Naive thymus-derived CD8-positive, alpha-beta T cell (primary cell): ENCODE measurements at regions not wholly inside any gene's neighbourhood (a gene's known extent, or its start where the extent isn't known, plus 50 kb on each side); places are given as distances from the start of the nearest gene placed in this dataset.
A peak's percentile ranks its signal among the peaks of the same experiment; 100 is the strongest.
"Not testable (repeated sequence)": the region's sequence is repeated elsewhere in the genome, so short reads cannot be mapped to it uniquely, and the experiment has no call there.

ENCODE experiments used
- ATAC-seq, 2 donors: fragments of 150-1000 bp; cut with Tn5 transposase in 1 of 2; sonication (Bioruptor Pico), chemical (Tn5 transposase) in 1 of 2; 1 replicate in 1 of 2; 2 replicates in 1 of 2; pipeline ENCODE4 v1.10.0; 2021; ENCODE audit warnings: mild to moderate bottlenecking in 2 of 2, moderate library complexity in 2 of 2
- POLR2A ChIA-PET: fragments of 350-600 bp; sonication (Branson Sonifier 250); formaldehyde crosslinking; loops from one replicate; lab custom pipeline; 2021; ENCODE audit warnings: antibody characterized with exemption; lab: Charles Lee
- DNase-seq, 10 donors: peaks; one replicate each; pipeline versions ENCODE4 v3.0.0 to v3.0.0-alpha.2; 2020 to 2022
- H3K27ac Mint-ChIP-seq, 10 donors: one replicate each; pipeline ENCODE4 v1.8.0; 2020 to 2022; ENCODE audit warnings: mild to moderate bottlenecking in 10 of 10, mixed read lengths in 10 of 10, moderate library complexity in 4 of 10, inconsistent platforms in 1 of 10
- H3K27me3 Mint-ChIP-seq, 5 donors: one replicate each; pipeline ENCODE4 v1.8.0; 2021 to 2022; ENCODE audit warnings: mixed read lengths in 5 of 5
- H3K36me3 Mint-ChIP-seq, 3 donors: one replicate each; pipeline ENCODE4 v1.8.0; 2020 to 2022; ENCODE audit warnings: mixed read lengths in 3 of 3, mild to moderate bottlenecking in 2 of 3, inconsistent platforms in 1 of 3
- H3K4me1 Mint-ChIP-seq, 4 donors: one replicate each; pipeline ENCODE4 v1.8.0; 2021 to 2022; ENCODE audit warnings: mixed read lengths in 4 of 4
- H3K4me3 Mint-ChIP-seq, 10 donors: one replicate each; pipeline ENCODE4 v1.8.0; 2020 to 2022; ENCODE audit warnings: mild to moderate bottlenecking in 10 of 10, mixed read lengths in 10 of 10, moderate library complexity in 6 of 10, inconsistent platforms in 1 of 10
- H3K9me3 Mint-ChIP-seq, 9 donors: one replicate each; pipeline ENCODE4 v1.8.0; 2020 to 2022; ENCODE audit warnings: mixed read lengths in 9 of 9, mild to moderate bottlenecking in 3 of 9, inconsistent platforms in 1 of 9, moderate library complexity in 1 of 9

- H3K27ac Mint-ChIP-seq: no peak overlapping the region
- no peaks in the 10 kb centered on the region for H3K9me3 Mint-ChIP-seq
- H3K4me3 Mint-ChIP-seq: no peak overlapping the region
- POLR2A ChIA-PET: no interaction called here
- peaks cover 0 to 3% (median 0%) of the 10 kb centered on the region in 3 donors for H3K36me3 Mint-ChIP-seq
- H3K4me1 Mint-ChIP-seq: peaks cover 0 to 18% (median 0%) of the 10 kb centered on the region in 4 donors
- H3K27me3 Mint-ChIP-seq: peaks cover 3 to 21% (median 7%) of the 10 kb centered on the region in 5 donors
- ATAC-seq (no peak), DNase-seq (no peak)
These were observed 173.9 kb upstream of the ATF7IP start for GRCh38 chr12:14191612-14192011.

- no peaks in the 10 kb centered on the region for H3K9me3 Mint-ChIP-seq
- POLR2A ChIA-PET: no interaction called here
- peaks cover 0 to 4% (median 3%) of the 10 kb centered on the region in 5 donors for H3K27me3 Mint-ChIP-seq
- H3K36me3 Mint-ChIP-seq: peaks cover 0 to 3% (median 0%) of the 10 kb centered on the region in 3 donors
- no peak for ATAC-seq
- H3K4me1 Mint-ChIP-seq: peaks cover 0 to 18% (median 0%) of the 10 kb centered on the region in 4 donors
- H3K27ac Mint-ChIP-seq: no peak overlapping the region
- H3K4me3 Mint-ChIP-seq: no peak overlapping the region
- DNase-seq: no peak
These were observed 171.8 kb upstream of the ATF7IP start for GRCh38 chr12:14193639-14194038.

- Mint-ChIP-seq H3K27ac (no peak overlapping the region), H3K36me3 (peaks cover 0 to 3% (median 0%) of the 10 kb centered on the region in 3 donors), H3K27me3 (peaks cover 0 to 4% (median 0%) of the 10 kb centered on the region in 5 donors), H3K9me3 (no peaks in the 10 kb centered on the region), H3K4me3 (no peak overlapping the region), H3K4me1 (peaks cover 0 to 18% (median 0%) of the 10 kb centered on the region in 4 donors)
- ATAC-seq (no peak), DNase-seq (no peak)
- POLR2A ChIA-PET: no interaction called here
These were observed 170.9 kb upstream of the ATF7IP start for GRCh38 chr12:14194572-14194971.

GRCh38 chr12:14199455-14200198, 165.9 kb upstream of the ATF7IP start:
- DNase-seq (no peak), ATAC-seq (no peak)
- peaks cover 0 to 12% (median 6%) of the 10 kb centered on the region in 3 donors for H3K36me3 Mint-ChIP-seq
- peaks cover 0 to 18% (median 7%) of the 10 kb centered on the region in 9 donors for H3K9me3 Mint-ChIP-seq
- H3K4me1 Mint-ChIP-seq: no peaks in the 10 kb centered on the region
- POLR2A ChIA-PET: interaction anchor here (0.7 kb wide), 2 partner anchors 112 to 828 kb away, joined by 3 to 4 read pairs; no protein-coding TSS in a partner anchor
- H3K4me3 Mint-ChIP-seq: no peak overlapping the region
- peaks cover 0 to 4% (median 0%) of the 10 kb centered on the region in 5 donors for H3K27me3 Mint-ChIP-seq
- H3K27ac Mint-ChIP-seq: no peak overlapping the region

- peaks cover 0 to 18% (median 7%) of the 10 kb centered on the region in 9 donors for H3K9me3 Mint-ChIP-seq
- no peak overlapping the region for H3K4me3 Mint-ChIP-seq
- ATAC-seq (no peak), DNase-seq (no peak)
- POLR2A ChIA-PET: no interaction called here
- no peaks in the 10 kb centered on the region for H3K4me1 Mint-ChIP-seq
- peaks cover 0 to 12% (median 6%) of the 10 kb centered on the region in 3 donors for H3K36me3 Mint-ChIP-seq
- H3K27me3 Mint-ChIP-seq: peaks cover 0 to 4% (median 0%) of the 10 kb centered on the region in 5 donors
- H3K27ac Mint-ChIP-seq: no peak overlapping the region
These were observed 164.9 kb upstream of the ATF7IP start for GRCh38 chr12:14200598-14200997.

GRCh38 chr12:14201291-14201690, 164.2 kb upstream of the ATF7IP start:
- Mint-ChIP-seq H3K27ac (no peak overlapping the region), H3K27me3 (peaks cover 0 to 5% (median 0%) of the 10 kb centered on the region in 5 donors), H3K4me1 (no peaks in the 10 kb centered on the region), H3K4me3 (no peak overlapping the region), H3K9me3 (peaks cover 0 to 19% (median 7%) of the 10 kb centered on the region in 9 donors), H3K36me3 (peaks cover 0 to 12% (median 6%) of the 10 kb centered on the region in 3 donors)
- DNase-seq (no peak), ATAC-seq (no peak)
- POLR2A ChIA-PET: no interaction called here

- H3K36me3 Mint-ChIP-seq: no peaks in the 10 kb centered on the region
- H3K27me3 Mint-ChIP-seq: peaks cover 0 to 2% (median 0%) of the 10 kb centered on the region in 5 donors
- peaks cover 0 to 9% (median 0%) of the 10 kb centered on the region in 9 donors for H3K9me3 Mint-ChIP-seq
- no peak overlapping the region for H3K4me3 Mint-ChIP-seq
- no peak for ATAC-seq
- POLR2A ChIA-PET: no interaction called here
- H3K4me1 Mint-ChIP-seq: no peaks in the 10 kb centered on the region
- DNase-seq: no peak
- no peak overlapping the region for H3K27ac Mint-ChIP-seq
These were observed 157.5 kb upstream of the ATF7IP start for GRCh38 chr12:14207905-14208551.

GRCh38 chr12:14211947-14212387, 153.5 kb upstream of the ATF7IP start:
- no peak overlapping the region for H3K27ac Mint-ChIP-seq
- H3K4me3 Mint-ChIP-seq: no peak overlapping the region
- peaks cover 0 to 10% (median 5%) of the 10 kb centered on the region in 4 donors for H3K4me1 Mint-ChIP-seq
- no peak for DNase-seq
- no peaks in the 10 kb centered on the region for H3K9me3 Mint-ChIP-seq
- H3K27me3 Mint-ChIP-seq: no peaks in the 10 kb centered on the region
- no peaks in the 10 kb centered on the region for H3K36me3 Mint-ChIP-seq
- POLR2A ChIA-PET: no interaction called here
- ATAC-seq: no peak

- Mint-ChIP-seq H3K4me1 (peaks cover 0 to 12% (median 8%) of the 10 kb centered on the region in 4 donors), H3K27me3 (no peaks in the 10 kb centered on the region), H3K9me3 (no peaks in the 10 kb centered on the region), H3K4me3 (no peak overlapping the region), H3K36me3 (no peaks in the 10 kb centered on the region), H3K27ac (no peak overlapping the region)
- no peak for ATAC-seq
- POLR2A ChIA-PET: no interaction called here
- no peak for DNase-seq
These were observed 151.9 kb upstream of the ATF7IP start for GRCh38 chr12:14213542-14213941.

GRCh38 chr12:14214495-14214894, 151.0 kb upstream of the ATF7IP start:
- POLR2A ChIA-PET: no interaction called here
- H3K36me3 Mint-ChIP-seq: no peaks in the 10 kb centered on the region
- DNase-seq (no peak), ATAC-seq (no peak)
- H3K4me1 Mint-ChIP-seq: peaks cover 0 to 12% (median 8%) of the 10 kb centered on the region in 4 donors
- H3K27me3 Mint-ChIP-seq: no peaks in the 10 kb centered on the region
- H3K27ac Mint-ChIP-seq: no peak overlapping the region
- H3K9me3 Mint-ChIP-seq: peaks cover 0 to 2% (median 0%) of the 10 kb centered on the region in 9 donors
- H3K4me3 Mint-ChIP-seq: no peak overlapping the region

GRCh38 chr12:14215949-14216348, 149.5 kb upstream of the ATF7IP start:
- Mint-ChIP-seq H3K27ac (peak overlapping the region in 2 of 10 donors; percentile 60 to 88), H3K4me1 (peaks cover 0 to 15% (median 8%) of the 10 kb centered on the region in 4 donors), H3K4me3 (peak overlapping the region in 3 of 10 donors; percentile 56 to 78 (median 73))
- H3K36me3 Mint-ChIP-seq, H3K9me3 Mint-ChIP-seq, ATAC-seq, H3K27me3 Mint-ChIP-seq, DNase-seq, POLR2A ChIA-PET: not testable (repeated sequence)

GRCh38 chr12:14216405-14217294, 148.8 kb upstream of the ATF7IP start:
- no peak for DNase-seq
- POLR2A ChIA-PET: no interaction called here

More at GRCh38 chr12:14216405-14217294, 148.8 kb upstream of the ATF7IP start:
- Mint-ChIP-seq H3K9me3 (peaks cover 0 to 9% (median 5%) of the 10 kb centered on the region in 9 donors), H3K4me3 (peak overlapping the region in 9 of 10 donors; percentile 49 to 78 (median 58)), H3K27ac (peak overlapping the region in 7 of 10 donors; percentile 2 to 88 (median 60)), H3K4me1 (peaks cover 0 to 19% (median 8%) of the 10 kb centered on the region in 4 donors), H3K36me3 (peaks cover 0 to 7% (median 0%) of the 10 kb centered on the region in 3 donors), H3K27me3 (no peaks in the 10 kb centered on the region)
- ATAC-seq: no peak
